Progenitor cell of endocrine pancreas (in vitro differentiated cells): ENCODE measurements at regions not wholly inside any gene's neighbourhood (a gene's known extent, or its start where the extent isn't known, plus 50 kb on each side); places are given as distances from the start of the nearest gene placed in this dataset.

Experiments used
- DNase-seq: peaks from one replicate; pipeline ENCODE4 v3.0.0; 2021; ENCODE audit warnings: low spot score; ENCODE audit not compliant: unreplicated experiment
- H3K27ac Mint-ChIP-seq: 2 replicates; pipeline ENCODE4 v1.8.0; 2021; ENCODE audit warnings: mild to moderate bottlenecking, moderate library complexity, mixed read lengths
- H3K27me3 Mint-ChIP-seq: 2 replicates; pipeline ENCODE4 v1.8.0; 2021; ENCODE audit warnings: mixed read lengths
- H3K36me3 Mint-ChIP-seq: 2 replicates; pipeline ENCODE4 v1.8.0; 2022; ENCODE audit warnings: mixed read lengths; ENCODE audit not compliant: insufficient read depth
- H3K4me1 Mint-ChIP-seq: 2 replicates; pipeline ENCODE4 v1.8.0; 2021; ENCODE audit warnings: low read depth, mixed read lengths
- H3K4me3 Mint-ChIP-seq: 2 replicates; pipeline ENCODE4 v1.8.0; 2021; ENCODE audit warnings: low read depth, mild to moderate bottlenecking, moderate library complexity, mixed read lengths
- H3K9me3 Mint-ChIP-seq: 2 replicates; pipeline ENCODE4 v1.8.0; 2021; ENCODE audit warnings: low read depth, mixed read lengths
- CTCF ChIP-seq: fragments of 200-600 bp; sonication (generic); IDR thresholded peaks from one replicate; pipeline ENCODE4 v1.5.0; 2021; ENCODE audit warnings: antibody characterized with exemption, mild to moderate bottlenecking; ENCODE audit not compliant: unreplicated experiment

DNA sequence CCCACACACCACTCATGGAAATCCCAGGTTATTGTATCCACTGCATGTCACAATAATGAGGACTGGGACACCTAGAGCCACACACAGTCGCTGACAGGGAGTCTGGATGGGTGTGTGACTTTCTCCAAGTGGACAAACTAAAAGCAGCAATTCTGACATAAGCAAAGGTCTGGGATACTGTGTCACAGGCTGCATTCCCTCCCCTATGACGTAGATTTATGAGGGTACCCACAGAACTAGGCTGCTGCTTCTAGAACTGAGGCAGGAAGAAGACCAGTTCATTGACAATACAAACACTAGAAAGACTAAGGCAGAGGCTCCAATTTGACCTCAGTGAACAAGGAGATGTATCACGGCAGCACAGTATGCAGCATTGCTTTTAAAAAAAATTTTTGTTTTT lies 63.6 kb upstream of the TBCA start:
- H3K4me1 Mint-ChIP-seq: peaks cover 7% of the 10 kb centered on the region
- H3K27ac Mint-ChIP-seq: no peak overlapping the region
- H3K4me3 Mint-ChIP-seq: no peak overlapping the region
- H3K9me3 Mint-ChIP-seq: no peaks in the 10 kb centered on the region
- DNase-seq: no peak
- peaks cover 81% of the 10 kb centered on the region for H3K27me3 Mint-ChIP-seq
- no peak for TF ChIP-seq CTCF
- H3K36me3 Mint-ChIP-seq: no peaks in the 10 kb centered on the region

DNA sequence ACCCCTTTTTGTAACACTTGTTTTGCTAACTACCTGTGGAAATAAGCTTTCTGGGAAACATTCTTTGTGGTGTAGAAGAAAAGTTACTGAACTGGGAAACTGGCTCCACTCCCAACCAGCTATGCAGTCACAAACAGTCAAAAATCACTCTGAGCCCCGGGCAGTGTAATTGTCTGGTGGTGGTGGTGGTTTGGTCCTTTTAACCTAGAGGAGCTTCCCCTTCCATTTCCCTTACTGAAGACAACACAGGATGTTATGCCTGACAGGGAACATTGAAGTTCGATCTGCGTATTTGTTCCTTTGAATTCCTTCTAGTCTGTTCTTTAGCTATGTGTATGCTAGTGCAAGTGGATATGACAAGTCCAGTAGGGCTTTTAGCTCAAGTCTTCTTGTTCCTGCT lies 56.8 kb upstream of the TBCA start:
- H3K4me1 Mint-ChIP-seq: no peaks in the 10 kb centered on the region
- H3K4me3 Mint-ChIP-seq: no peak overlapping the region
- TF ChIP-seq CTCF: no peak
- no peak overlapping the region for H3K27ac Mint-ChIP-seq
- DNase-seq: no peak
- H3K9me3 Mint-ChIP-seq: no peaks in the 10 kb centered on the region
- H3K36me3 Mint-ChIP-seq: no peaks in the 10 kb centered on the region
- peaks cover 59% of the 10 kb centered on the region for H3K27me3 Mint-ChIP-seq

- H3K4me1 Mint-ChIP-seq: no peaks in the 10 kb centered on the region
- H3K27me3 Mint-ChIP-seq: peaks cover 58% of the 10 kb centered on the region
- H3K27ac Mint-ChIP-seq: no peak overlapping the region
- no peak for DNase-seq
- no peaks in the 10 kb centered on the region for H3K36me3 Mint-ChIP-seq
- H3K4me3 Mint-ChIP-seq: no peak overlapping the region
- no peak for TF ChIP-seq CTCF
- no peaks in the 10 kb centered on the region for H3K9me3 Mint-ChIP-seq
Measured at GRCh38 chr5:77832166-77832770, 56.1 kb upstream of the TBCA start.

DNA sequence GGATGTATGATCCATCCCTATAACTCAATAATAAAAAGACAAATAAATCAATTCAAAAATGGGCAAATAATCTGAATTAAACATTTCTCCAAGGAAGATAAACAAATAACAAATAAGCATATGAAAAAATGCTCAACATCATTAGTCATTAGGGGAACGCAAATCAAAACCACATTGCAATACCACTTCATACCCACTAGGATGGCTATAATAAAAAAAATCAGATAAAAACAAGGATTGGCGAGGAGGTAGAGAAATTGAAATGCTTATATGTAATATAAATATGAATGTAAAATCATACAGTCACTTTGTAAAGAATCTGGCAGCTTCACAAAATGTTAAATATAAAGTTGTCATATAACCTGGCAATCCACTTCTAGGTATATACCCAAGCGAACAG lies 52.3 kb upstream of the TBCA start:
- Mint-ChIP-seq H3K27me3 (peaks cover 42% of the 10 kb centered on the region), H3K4me1 (no peaks in the 10 kb centered on the region), H3K9me3 (no peaks in the 10 kb centered on the region), H3K4me3 (no peak overlapping the region), H3K36me3 (no peaks in the 10 kb centered on the region), H3K27ac (no peak overlapping the region)
- DNase-seq: no peak
- TF ChIP-seq CTCF: peak; percentile 41
